ENCODE measurements at regions not wholly inside any gene's neighbourhood (a gene's known extent, or its start where the extent isn't known, plus 50 kb on each side); places are given as distances from the start of the nearest gene placed in this dataset.
A peak's percentile ranks its signal among the peaks of the same experiment; 100 is the strongest.

DNA sequence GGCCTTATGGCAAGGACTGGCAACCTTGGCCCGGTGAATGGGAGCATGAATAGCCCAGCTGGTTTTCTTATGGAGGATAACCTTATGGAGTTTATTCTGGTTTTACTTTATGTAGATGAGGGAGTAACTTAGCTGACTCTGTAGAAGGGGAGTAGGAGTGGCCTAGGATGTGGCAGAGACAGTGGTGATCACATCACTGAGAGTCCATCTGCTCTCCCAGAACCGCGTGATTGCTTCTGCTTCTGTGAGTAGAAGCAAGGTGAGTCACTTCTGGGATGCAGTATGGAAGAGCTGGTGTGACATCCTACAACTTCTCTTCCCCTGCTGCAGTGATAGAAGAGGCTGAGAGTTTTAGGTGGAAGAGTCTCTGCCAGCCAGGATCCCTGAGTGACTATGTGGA, 129.2 kb downstream of the RPS24 start:
- peak; percentile 38 for DNase-seq (ENCODE audit: low spot score)

DNA sequence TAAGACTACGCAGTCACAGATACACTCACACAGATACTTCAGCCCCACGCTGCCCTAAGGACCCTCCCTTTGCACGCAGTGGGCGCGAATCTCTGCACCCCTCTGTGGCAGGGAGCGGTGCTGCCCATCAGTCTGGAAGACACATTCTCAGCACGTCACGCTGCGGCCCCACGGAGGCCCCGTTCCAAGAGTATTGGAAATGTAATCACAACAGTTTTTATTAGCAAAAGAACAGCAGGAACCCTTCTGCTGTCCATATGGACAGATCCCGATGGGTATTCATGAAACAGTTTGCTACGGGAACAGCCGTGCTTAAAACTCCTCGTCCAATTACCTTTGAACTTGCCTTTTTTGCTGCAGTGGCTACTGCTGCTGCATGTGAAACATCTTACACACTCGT, 131.0 kb downstream of the RPS24 start:
- DNase-seq (ENCODE audit: low spot score) = no peak

DNA sequence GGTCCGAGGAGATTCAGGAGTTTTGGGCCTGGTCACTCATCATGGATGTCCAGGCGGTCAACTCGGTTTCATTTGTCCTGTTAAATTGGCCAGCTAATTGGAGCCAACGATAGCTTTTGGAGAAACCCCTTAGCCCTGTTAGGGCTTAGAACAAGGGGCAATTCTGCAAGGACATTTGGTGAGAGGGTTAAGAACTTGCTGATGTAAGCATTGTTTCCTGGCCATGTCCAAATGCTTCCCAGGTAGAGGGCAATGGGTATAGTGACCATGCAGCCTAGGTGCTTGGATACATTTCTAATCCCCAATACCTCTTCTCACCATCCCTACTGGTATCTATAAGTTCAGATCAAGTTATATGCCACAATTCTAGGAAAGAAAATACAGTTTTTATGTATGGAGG, 131.5 kb downstream of the RPS24 start:
- DNase-seq (ENCODE audit: low spot score) = no peak

DNA sequence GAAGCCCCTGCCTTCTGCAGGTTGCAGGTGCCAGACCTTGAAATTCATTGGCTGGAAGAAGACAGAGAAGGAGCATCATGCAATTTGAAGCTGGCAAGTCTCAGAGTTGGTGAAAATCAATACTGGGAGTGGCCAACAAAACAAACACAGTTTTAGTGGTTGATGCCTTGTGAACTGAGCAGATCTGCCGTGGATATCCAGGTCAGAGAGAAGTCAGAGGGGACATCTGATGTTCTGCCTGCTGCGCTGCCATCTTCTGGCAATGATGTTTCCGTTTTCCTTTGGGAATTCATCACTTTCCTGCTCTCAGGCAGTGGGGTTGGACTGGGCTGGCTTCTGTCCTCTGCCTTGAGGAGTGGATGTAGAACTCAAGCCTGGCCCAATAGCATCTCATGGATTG, 132.0 kb downstream of the RPS24 start:
- peak; percentile 14 for DNase-seq (ENCODE audit: low spot score)

DNA sequence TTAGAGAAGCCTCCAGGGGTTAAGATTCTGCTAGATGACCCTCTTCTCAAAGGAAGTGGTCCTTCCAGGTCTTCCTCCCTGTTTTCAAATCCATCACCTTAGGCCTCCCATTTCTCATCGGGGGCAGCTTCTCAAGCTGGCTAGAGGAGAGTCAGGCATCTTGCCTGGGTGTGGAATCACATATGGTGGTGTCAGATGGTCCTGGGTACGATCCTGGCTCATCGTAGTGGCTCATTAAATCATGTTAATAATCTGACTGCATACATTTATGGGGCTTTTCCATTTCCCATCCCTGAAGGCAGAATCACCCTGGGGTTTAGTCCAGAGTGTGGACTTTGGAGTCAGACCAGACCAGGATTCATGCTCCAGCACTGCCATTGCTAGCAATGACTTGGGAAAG, 132.6 kb downstream of the RPS24 start:
- DNase-seq (ENCODE audit: low spot score) = no peak

DNA sequence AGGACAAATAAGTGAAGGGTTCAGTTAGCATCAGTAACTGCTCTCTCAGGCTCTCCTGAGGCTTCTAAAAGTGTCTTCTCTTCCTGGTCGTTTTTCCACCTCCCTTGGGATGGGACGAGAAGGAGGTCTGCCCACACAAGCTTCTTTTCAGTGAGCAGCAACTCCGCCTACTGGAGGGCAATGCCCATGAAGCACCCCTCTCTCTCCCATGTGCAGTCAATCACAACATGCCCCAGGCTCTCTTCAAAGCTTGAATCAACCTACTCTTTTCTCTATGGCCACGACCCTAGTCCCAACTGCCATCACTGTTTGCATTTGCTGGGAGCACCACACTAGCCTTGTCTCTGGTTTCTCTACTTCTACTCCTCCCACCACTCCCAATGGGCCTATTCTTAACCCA, 135.6 kb downstream of the RPS24 start:
- no peak for DNase-seq (ENCODE audit: low spot score)

DNA sequence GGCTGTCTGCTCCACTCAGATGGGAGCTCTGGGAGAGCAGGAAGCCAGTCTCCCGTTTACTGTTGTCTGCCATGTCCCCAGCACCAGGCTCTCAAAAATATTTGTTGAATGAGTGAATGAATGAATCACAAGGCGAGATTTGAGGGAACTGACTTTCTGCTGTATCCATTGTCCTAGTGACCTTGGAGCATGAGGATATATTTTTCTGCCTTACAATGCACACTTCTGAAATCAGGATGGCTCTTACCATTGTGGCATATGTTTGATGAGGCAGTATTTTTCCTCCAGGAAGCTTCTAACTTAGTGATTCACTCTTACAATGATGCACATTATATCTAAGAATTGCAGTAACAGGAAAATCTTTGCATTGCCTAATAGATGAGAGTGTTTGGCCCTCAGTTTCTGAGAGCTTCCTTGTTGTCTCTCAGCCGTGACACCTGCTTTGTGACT, 136.4 kb downstream of the RPS24 start:
- no peak for DNase-seq (ENCODE audit: low spot score)

DNA sequence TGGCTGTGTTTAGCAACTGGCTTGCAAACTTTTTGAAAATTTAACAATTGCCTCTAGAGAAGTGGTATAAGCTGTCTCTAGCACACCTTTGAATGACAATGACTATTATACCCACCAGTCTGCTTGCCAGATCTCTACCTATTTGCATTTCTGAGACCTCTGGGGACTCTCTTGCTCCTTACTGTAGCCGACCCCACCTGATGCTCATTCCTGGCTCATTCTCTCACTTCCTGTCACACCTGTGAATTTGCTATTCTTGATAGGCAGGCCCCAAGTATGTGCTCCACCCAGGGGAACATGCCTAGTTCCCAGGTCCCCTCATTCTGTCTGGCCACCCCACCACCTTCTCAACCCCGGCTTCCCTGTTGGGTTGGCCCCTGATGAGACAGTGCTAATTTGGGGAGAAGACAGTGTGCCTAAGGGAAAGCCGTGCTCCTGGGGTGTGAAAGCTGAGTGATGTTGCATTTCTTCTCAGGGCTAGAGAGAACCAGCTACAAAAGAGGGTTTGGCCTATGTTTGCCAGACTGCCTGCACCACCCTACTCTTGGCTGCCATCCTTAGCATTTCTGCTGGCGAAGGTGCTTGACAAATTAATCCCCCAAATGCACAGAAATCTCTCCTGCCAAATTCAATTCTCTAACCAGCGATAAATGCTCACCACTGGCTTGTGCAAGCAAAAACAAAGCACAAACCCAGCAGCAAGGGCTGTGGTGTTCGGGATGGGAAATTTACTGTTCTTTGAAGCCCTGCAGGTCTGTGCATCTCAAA, 138.2 kb downstream of the RPS24 start:
- DNase-seq (ENCODE audit: low spot score) = no peak

DNA sequence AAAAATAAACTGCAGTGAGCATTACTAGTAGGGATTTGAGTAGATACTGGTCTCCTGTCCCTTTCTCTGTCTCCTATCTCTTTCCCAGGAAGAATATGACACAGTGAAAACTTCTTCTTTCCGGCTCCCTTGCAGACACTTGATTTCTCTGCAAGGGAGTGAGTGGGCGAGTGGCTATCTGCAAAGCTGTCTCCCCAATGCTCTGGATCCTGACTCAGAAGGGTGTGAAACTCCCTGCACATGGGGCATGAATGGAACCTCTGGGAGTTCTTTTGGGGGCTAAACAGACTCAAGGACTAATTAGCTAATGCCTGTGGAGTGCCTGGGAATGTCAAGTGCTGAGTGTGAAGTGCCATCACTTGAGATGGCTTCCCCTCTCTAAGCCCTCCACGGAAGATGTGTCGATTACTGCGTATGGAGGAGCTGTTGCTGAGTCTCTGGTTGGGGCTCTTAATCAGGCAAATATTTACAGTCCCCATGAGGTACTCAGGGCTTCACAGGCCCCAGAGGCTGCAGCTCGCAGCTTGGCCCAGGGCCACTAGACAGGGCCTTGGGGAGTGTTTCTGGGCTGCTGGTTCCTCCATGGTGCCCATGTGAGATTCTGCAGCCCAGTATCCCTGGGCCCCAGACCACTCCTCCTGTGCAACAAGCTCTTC, 139.8 kb downstream of the RPS24 start:
- no peak for DNase-seq (ENCODE audit: low spot score)

DNA sequence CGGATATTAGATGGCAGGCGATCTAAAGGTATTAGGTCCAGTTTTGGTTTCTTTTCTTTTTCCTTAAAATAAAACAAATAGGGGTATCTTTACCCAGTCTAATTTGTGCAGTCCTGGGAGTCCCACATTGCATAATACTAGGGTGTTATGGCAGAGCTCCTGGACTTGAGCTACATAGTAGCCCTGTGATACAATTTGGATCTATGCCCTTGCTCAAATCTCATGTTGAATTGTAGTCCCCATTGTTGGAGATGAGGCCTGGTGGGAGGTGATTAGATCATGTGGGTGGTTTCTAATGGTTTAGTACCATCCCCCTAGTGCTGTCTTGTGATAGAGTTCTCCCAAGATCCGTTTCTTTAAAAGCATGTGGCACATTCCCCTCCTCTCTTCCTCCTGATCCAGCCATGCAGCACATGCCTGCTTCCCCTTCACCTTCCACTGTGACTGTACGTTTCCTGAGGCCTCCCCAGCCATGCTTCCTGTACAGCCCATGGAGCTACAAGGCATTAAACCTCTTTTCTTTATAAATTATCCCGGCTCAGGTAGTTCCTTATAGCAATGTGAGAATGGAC, 141.9 kb downstream of the RPS24 start:
- no peak for DNase-seq (ENCODE audit: low spot score)

DNA sequence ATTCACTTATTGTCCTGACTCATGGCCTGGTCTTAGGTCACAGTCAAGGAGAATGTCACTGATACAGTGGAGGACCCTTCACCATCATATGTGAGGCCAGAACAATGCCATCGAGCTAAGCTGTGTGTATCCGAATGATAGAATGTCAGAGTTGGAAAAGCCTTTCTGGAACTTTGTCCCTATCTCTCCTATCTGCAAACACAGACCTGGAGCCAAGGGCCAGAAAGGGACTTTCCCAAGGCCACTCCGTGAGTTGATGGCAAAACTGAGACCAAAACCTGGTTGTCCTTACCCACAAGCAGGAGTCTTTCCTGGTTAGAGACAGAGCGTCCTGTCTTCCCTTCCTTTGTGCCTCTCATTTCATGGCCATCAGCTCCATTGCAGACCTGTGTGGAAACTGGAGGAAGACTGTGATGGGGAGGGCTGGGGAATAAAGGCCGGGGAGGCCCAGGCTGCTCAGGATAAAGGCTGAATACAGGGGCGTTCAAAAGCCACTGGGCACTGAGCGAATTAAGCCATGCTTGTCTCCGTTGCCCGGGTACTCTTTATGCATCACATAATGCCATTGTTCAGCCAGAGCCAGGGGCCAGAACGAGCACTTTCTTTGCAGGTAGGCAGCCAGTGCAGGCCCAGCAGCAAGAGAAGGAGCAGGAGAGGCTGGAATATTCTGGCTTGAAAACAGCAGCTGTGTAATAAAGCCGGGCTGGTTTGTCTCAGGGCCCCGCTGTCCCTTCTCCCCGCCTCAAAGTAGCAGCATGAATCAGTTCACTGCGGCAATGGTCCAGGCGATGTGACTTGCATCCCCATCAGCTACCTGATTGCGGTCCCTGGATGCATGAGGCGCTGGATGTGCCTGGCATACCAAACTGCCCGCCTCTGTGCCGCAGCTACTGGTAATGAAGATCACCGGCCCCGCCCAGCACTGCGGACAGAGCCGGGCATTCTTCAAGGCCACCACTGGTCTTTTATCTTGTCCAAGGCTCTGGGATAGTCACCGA, 143.0 kb downstream of the RPS24 start:
- DNase-seq (ENCODE audit: low spot score) = no peak

DNA sequence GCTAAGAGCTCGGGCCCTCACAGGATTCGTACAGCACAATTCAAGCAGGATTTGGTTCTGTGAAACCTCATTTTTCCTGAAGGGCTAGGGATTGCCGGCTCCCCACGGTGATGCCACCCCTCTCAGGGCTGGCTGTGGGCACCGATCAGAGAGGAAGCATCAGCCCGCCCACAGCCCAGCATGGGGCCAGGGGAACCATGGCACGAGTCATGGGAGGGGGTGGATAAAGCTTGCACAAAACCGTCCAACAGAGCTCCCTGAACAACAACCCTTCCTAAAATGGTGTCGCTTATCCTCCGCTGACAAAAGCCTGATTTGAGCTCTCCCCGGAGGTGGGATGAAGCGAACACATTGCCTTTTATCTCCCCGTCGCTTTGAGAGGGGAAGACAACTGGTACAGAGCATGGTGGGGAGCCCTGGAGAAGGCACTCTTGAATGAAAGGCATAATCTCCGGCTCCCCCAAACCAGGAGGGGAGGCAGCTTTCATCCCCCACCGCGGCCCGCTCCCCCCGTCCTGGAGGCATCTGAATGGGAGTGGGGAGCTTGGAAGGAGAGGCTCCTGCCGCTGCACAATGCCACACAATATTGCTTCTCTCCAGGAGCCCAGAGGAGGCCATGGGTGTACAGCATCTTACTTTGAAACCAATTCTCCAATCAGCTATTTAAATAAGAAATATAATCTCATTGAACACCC, 144.0 kb downstream of the RPS24 start:
- DNase-seq (ENCODE audit: low spot score) = no peak

DNA sequence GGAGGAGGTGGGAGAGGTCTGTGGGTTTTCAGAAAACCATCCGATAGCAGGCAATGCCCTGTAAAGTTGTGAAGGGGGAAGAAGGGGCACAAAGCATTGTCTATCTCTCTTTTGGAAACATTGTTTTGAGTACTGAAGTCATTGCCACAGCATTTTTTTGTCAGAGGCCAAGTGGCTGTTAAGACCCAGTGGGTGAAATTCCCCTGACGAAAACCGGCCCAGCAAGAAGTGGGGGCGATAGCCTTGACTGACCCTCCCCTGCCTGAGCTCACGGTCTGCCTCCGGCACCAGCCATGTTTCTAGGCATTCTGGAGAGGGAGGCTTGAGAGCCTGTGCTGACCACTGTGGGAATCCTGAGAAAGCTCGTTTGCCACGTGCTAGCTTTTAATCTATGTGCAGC, 144.7 kb downstream of the RPS24 start:
- DNase-seq (ENCODE audit: low spot score) = no peak

DNA sequence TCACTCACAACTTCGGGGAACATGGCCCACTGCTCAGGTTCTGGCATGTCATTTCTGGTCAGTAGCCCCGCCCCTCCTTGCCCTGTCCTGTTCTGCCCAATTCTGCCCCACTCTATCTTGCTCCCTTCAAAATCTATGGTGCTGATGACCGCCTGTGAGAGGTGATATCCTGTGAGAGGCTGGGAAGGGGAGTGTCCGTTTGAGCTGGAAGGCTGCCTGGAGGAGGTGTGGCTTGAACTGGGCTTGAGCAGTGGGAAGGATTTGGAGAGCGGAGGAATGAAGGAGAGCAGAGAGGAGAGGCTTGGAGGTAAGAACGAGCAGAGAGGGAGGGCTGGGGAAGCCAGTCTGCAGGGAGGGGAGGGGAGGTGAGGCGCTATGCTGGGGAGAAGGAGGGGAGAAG, 145.3 kb downstream of the RPS24 start:
- DNase-seq (ENCODE audit: low spot score) = peak; percentile 72

DNA sequence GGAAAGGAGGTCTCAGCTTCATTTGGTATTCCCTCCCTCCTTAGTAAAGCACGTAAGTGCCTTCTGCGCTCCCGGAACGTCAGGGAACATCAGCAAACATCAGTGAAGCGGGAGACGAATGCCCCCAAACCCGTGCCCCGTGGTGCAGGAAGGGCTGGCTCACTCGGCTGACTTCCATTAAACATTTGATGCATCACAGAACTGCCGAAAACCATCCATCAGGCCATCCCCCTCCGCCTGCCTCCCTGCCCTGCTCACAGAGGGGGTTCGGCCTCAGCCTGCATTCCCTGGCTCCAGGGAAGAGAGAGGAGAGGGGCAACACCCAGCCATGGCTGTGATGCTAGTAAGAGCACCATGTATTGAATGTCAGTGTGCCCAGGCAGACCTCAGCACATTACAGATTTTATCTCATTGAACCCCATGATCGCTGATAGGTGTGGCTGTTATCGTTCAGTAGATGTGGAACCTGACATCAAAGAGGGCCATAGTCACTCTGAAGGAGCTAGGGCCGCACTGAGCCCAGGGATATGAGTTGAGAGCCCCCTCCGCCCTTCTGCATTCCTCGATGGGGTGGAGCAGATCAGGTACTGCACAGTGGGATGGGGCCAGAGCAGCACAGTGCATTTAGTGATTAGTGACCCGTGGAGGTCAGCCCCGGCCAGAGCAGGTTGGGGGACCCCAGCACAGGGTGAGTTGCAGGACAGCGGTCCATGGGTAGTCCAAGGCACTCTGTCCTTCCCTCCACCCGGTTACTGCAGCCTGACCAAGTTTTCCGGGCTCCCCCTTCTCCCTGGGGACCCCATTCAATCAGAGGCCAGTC, 146.4 kb downstream of the RPS24 start:
- DNase-seq (ENCODE audit: low spot score) = no peak

DNA sequence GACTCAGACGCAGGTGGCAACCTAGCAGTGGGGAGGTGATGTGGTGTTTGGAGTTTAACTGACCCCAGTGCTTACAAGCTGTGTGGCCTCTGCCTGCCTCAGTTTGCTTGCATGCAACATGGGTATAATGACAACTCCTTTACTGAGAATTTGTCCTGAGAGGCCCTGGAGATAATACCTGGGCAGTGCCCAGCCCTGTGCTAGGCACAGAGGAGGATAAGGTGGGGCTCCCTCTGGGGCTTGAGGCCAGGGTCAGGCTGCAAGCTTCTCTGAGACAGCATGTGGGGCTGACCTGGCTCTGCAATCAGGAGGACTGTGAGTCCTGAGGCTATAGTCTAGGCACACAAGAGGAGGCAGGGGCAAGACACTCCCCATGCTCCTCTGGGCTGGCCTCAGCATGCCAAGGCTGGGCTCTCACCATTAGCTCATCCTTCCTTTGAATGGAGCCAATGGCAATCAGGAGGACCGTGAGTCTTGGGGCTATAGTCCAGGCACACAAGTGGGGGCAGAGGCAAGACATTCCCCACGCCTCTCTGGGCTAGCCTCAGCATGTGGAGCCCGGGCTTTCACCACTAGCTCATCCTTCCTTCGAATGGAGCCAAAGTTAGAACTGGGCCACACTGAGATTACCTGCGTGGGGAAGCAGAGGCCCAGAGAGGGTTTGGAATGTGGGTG, 147.9 kb downstream of the RPS24 start:
- no peak for DNase-seq (ENCODE audit: low spot score)

DNA sequence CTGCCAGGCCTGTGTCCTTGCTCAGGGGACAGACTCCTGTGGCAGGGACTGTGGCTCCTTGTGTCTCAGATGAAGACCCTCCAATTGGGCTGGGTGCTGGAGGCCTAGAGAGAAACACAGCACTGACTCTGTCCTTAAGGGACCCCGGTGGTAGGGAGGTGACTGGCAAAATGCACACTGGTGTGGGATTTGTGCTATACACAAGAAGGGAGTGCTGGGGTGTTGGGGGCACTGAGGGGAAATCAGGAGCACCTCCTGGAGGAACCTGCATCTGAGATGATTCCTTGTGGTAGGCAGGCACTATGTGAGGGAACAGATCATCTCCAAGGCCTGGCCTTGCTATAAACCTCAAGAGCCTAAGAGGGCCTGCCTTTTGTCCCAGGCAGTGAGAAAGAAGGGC, 149.2 kb downstream of the RPS24 start:
- no peak for DNase-seq (ENCODE audit: low spot score)

DNA sequence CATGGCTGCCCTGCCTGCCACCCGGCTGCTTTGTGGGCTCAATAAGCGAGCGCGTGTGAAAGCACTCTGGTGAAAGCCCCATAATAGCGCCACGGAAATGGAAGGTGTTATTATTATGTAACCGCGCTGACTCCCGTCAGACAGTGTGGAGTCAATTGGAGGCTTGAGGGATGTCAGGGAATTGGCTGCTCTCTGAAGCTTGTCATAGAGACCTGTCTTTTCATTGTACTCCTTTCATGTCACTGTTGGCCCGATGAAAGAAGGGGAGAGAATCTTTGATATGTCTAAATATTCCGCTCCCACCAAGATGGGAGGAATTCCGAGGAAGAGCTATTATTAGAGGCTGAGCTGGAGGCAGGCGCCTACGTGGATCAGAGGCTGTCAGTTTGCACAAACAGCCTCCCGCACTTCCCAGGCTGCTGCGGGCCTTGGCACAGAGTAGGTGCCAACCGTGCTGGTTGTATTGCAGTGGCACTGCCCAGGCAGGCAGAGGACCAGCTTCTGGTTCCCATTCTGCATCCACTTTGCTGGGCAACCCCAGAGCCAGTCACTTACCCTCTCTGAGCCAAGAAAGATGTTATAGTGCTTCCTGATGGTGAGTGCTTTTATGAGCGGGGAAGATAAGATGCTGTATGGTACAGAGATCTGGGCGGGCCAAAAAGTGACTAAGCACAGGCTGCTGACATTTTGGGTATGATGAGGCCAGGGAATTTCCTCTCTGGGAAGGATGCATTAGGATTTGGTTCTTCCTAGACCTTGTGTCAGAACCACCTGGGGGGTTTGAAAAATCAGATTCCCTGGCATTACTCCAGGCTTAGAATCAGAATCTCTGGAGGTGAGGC, 151.4 kb downstream of the RPS24 start:
- DNase-seq (ENCODE audit: low spot score) = peak; percentile 44

DNA sequence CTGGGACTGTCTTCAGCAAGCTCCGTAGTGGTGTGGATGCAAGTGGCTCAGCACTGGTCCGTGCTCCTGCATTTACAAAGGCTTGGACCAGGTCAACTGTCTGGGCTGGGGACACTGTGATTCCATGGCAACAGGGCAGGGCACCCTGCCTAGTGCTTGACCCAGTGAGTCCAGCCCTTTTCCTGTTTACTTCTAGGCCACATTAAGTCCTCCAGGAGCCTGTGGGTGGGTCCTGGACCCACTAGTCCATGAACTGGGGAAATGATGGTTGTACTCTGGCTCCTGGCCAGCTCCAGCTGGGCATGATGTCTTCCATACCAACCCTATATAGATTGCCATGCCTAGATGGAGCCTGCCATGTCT, 152.0 kb downstream of the RPS24 start:
- DNase-seq (ENCODE audit: low spot score) = peak; percentile 26

Measured in A172 (cell line).